Gastrocnemius medialis (tissue), 4 donors: ENCODE measurements at regions not wholly inside any gene's neighbourhood (a gene's known extent, or its start where the extent isn't known, plus 50 kb on each side); places are given as distances from the start of the nearest gene placed in this dataset.
"Not testable (repeated sequence)": the region's sequence is repeated elsewhere in the genome, so short reads cannot be mapped to it uniquely, and the experiment has no call there.

Experiments
- ATAC-seq, 2 donors: fragments of 150-250 bp; one replicate each; pipeline ENCODE4 v1.9.1; 2016
- DNase-seq, 2 donors: peaks; one replicate each; pipeline ENCODE4 v3.0.0-alpha.2; 2019
- H3K27ac ChIP-seq, 4 donors: fragments of 200-600 bp; sonication (generic); 1 replicate in 1 of 4; 2 replicates in 3 of 4; pipeline ENCODE4 v1.5.1; 2016 to 2018; ENCODE audit warnings: mild to moderate bottlenecking in 2 of 4, moderate library complexity in 1 of 4
- H3K27me3 ChIP-seq, 3 donors: fragments of 200-600 bp; sonication (generic) in 2 of 3; 1 replicate in 1 of 3; 2 replicates in 2 of 3; pipeline versions ENCODE4 v1.5.1 to v1.6.0; 2016 to 2019; ENCODE audit warnings: mild to moderate bottlenecking in 1 of 3, moderate library complexity in 1 of 3
- H3K36me3 ChIP-seq, 2 donors: fragments of 200-600 bp; sonication (generic) in 1 of 2; one replicate each; pipeline ENCODE4 v1.5.1; 2017 to 2018
- H3K4me1 ChIP-seq, 2 donors: fragments of 200-600 bp; sonication (generic) in 1 of 2; one replicate each; pipeline ENCODE4 v1.5.1; 2016 to 2017; ENCODE audit warnings: mild to moderate bottlenecking in 2 of 2
- H3K4me3 ChIP-seq, 4 donors: fragments of 200-600 bp; sonication (generic) in 3 of 4; 1 replicate in 1 of 4; 2 replicates in 3 of 4; pipeline ENCODE4 v1.5.1; 2016 to 2019; ENCODE audit warnings: mild to moderate bottlenecking in 2 of 4
- H3K9me3 ChIP-seq, 3 donors: fragments of 200-600 bp; sonication (generic) in 2 of 3; 1 replicate in 1 of 3; 2 replicates in 2 of 3; pipeline ENCODE4 v1.5.1; 2016 to 2019
- POLR2A ChIP-seq, 2 donors: fragments of 450-650 bp; IDR thresholded peaks; one replicate each; pipeline ENCODE4 v1.6.1; 2017; ENCODE audit warnings: antibody characterized with exemption in 2 of 2, mild to moderate bottlenecking in 2 of 2, moderate library complexity in 2 of 2
- in situ Hi-C, 4 donors: fragments of 200-750 bp; cut with MboI; loops; one replicate each; pipeline versions ENCODE4 v1.15.0 to v1.8.0; 2017; ENCODE audit warnings: low sequenced_read_pairs in 4 of 4
- intact Hi-C: fragments of 100-400 bp; cut with DNase I; formaldehyde crosslinking; loops from one replicate; pipeline ENCODE4 v1.15.1; 2023; ENCODE audit warnings: low total_unique reads
- TF ChIP-seq, protein P1 (sequence below), 5 experiments: fragments of 450-650 bp in 3 of 5; fragments of 200-600 bp in 2 of 5; sonication (generic) in 2 of 5; IDR thresholded peaks in 4 of 5; conservative IDR thresholded peaks in 1 of 5; 1 replicate in 4 of 5; 2 replicates in 1 of 5; pipeline ENCODE4 v1.5.1; 2016 to 2019; ENCODE audit warnings: antibody characterized with exemption in 5 of 5, mild to moderate bottlenecking in 3 of 5, moderate library complexity in 3 of 5

GRCh38 chr3:20556661-20557060, 370.7 kb upstream of the SGO1 start:
- no peak overlapping the region for H3K27ac ChIP-seq
- no peaks in the 10 kb centered on the region for H3K36me3 ChIP-seq
- H3K4me3 ChIP-seq = no peak overlapping the region
- in situ Hi-C loops = no loop called here
- H3K9me3 ChIP-seq = no peaks in the 10 kb centered on the region
- H3K4me1 ChIP-seq = no peaks in the 10 kb centered on the region
- H3K27me3 ChIP-seq = no peaks in the 10 kb centered on the region
- DNase-seq (no peak), ATAC-seq (no peak)
- intact Hi-C loops = no loop called here
- no peak for TF ChIP-seq POLR2A (IDR thresholded peaks at IDR 0.05)
- TF ChIP-seq, protein P1, sequence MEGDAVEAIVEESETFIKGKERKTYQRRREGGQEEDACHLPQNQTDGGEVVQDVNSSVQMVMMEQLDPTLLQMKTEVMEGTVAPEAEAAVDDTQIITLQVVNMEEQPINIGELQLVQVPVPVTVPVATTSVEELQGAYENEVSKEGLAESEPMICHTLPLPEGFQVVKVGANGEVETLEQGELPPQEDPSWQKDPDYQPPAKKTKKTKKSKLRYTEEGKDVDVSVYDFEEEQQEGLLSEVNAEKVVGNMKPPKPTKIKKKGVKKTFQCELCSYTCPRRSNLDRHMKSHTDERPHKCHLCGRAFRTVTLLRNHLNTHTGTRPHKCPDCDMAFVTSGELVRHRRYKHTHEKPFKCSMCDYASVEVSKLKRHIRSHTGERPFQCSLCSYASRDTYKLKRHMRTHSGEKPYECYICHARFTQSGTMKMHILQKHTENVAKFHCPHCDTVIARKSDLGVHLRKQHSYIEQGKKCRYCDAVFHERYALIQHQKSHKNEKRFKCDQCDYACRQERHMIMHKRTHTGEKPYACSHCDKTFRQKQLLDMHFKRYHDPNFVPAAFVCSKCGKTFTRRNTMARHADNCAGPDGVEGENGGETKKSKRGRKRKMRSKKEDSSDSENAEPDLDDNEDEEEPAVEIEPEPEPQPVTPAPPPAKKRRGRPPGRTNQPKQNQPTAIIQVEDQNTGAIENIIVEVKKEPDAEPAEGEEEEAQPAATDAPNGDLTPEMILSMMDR (IDR thresholded peaks at IDR 0.05 in 4 of 5, conservative IDR thresholded peaks at IDR 0.05 in 1 of 5) = no peak

- in situ Hi-C loops (no loop called here), intact Hi-C loops (no loop called here)
- H3K4me3 ChIP-seq = no peak overlapping the region
- no peaks in the 10 kb centered on the region for H3K4me1 ChIP-seq
- H3K9me3 ChIP-seq = no peaks in the 10 kb centered on the region
- no peaks in the 10 kb centered on the region for H3K36me3 ChIP-seq
- H3K27ac ChIP-seq = no peak overlapping the region
- ATAC-seq (no peak), DNase-seq (no peak)
- no peaks in the 10 kb centered on the region for H3K27me3 ChIP-seq
- TF ChIP-seq, protein P1 (IDR thresholded peaks at IDR 0.05 in 4 of 5, conservative IDR thresholded peaks at IDR 0.05 in 1 of 5) = no peak
- no peak for TF ChIP-seq POLR2A (IDR thresholded peaks at IDR 0.05)
Observed at GRCh38 chr3:20552605-20553275, 366.7 kb upstream of the SGO1 start.

DNA sequence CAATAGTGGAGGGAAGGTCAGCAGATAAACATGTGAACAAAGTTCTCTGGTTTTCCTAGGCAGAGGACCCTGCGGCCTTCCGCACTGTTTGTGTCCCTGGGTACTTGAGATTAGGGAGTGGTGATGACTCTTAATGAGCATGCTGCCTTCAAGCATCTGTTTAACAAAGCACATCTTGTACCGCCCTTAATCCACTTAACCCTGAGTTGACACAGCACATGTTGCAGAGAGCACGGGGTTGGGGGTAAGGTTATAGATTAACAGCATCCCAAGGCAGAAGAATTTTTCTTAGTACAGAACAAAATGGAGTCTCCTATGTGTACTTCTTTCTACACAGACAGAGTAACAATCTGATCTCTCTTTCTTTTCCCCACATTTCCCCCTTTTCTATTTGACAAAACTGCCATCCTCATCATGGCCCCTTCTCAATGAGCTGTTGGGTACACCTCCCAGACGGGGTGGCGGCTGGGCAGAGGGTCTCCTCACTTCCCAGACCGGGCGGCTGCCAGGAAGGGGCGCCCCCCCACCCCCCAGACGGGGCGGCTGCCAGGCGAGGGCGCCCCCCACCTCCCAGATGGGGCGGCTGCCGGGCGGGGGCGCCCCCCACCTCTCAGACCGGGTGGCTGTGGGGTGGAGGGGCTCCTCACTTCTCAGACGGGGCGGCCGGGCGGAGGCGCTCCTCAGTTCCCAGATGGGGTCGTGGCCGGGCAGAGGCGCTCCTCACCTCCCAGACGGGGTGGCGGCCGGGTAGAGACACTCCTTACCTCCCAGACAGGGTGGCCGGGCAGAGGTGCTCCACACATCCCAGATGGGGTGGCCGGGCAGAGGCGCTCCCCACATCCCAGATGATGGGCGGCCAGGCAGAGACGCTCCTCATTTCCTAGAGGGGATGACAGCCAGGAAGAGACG, 361.6 kb upstream of the SGO1 start:
- H3K9me3 ChIP-seq, DNase-seq, in situ Hi-C loops, H3K4me3 ChIP-seq, ATAC-seq, H3K27me3 ChIP-seq, H3K36me3 ChIP-seq, H3K4me1 ChIP-seq, H3K27ac ChIP-seq, intact Hi-C loops: not testable (repeated sequence)

DNA sequence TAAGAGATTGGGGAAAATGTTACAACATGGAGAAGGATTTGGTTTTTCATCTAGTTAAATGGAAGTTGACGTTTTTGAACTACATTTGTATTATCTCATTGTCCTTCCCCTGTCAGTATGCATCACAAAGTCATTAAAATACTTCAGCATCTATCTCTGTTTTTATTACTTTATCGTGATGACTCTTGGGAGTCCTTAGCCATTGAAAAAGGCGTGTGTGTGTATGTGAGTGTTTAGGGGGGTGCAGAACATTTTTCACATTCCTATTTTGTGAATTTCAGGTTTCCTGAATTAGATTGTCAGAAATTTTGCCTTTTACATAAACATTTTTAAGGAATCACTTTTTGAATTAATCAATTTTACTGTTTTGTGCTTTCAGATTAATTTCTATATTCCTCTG, 360.6 kb upstream of the SGO1 start:
- no peak for ATAC-seq
- in situ Hi-C loops (no loop called here), intact Hi-C loops (no loop called here)

More for the DNA sequence above, 360.6 kb upstream of the SGO1 start:
- no peaks in the 10 kb centered on the region for H3K36me3 ChIP-seq
- no peaks in the 10 kb centered on the region for H3K27me3 ChIP-seq
- no peaks in the 10 kb centered on the region for H3K4me1 ChIP-seq
- H3K27ac ChIP-seq = no peak overlapping the region
- H3K4me3 ChIP-seq = no peak overlapping the region
- TF ChIP-seq, protein P1 (IDR thresholded peaks at IDR 0.05 in 4 of 5, conservative IDR thresholded peaks at IDR 0.05 in 1 of 5) = no peak
- no peak for TF ChIP-seq POLR2A (IDR thresholded peaks at IDR 0.05)
- H3K9me3 ChIP-seq = no peaks in the 10 kb centered on the region
- DNase-seq = no peak
